ENCODE measurements at regions not wholly inside any gene's neighbourhood (a gene's known extent, or its start where the extent isn't known, plus 50 kb on each side); places are given as distances from the start of the nearest gene placed in this dataset.

- Histone ChIP-seq H3K4me1 (ENCODE audit: insufficient read depth, low read length) (no peaks in the 10 kb centered on the region), H2AFZ (ENCODE audit: low read depth, low read length) (no peak overlapping the region), H3K4me2 (ENCODE audit: insufficient read depth, low read length) (no peak overlapping the region), H3K36me3 (ENCODE audit: insufficient read depth, low read length) (no peaks in the 10 kb centered on the region), H3K79me2 (ENCODE audit: insufficient read depth, low read length) (no peaks in the 10 kb centered on the region), H3K27me3 (ENCODE audit: insufficient read depth, low read length, poor library complexity) (no peaks in the 10 kb centered on the region), H3K9ac (ENCODE audit: low read depth, low read length) (no peak overlapping the region), H4K20me1 (ENCODE audit: insufficient read depth, low read length) (no peaks in the 10 kb centered on the region), H3K9me3 (ENCODE audit: insufficient read depth, low read length, severe bottlenecking) (no peaks in the 10 kb centered on the region), H3K27ac (ENCODE audit: low read length) (no peak overlapping the region), H3K4me3 (ENCODE audit: low read depth in 1 of 2, low read length in 2 of 2) (no peak overlapping the region)
- no peak for DNase-seq
- no peak for ATAC-seq (ENCODE audit: insufficient read depth, low read depth)
- TF ChIP-seq EZH2 (IDR thresholded peaks at IDR 0.05; ENCODE audit: borderline replicate concordance, low read depth, low read length, severe bottlenecking), result no peak
- TF ChIP-seq, protein P1, sequence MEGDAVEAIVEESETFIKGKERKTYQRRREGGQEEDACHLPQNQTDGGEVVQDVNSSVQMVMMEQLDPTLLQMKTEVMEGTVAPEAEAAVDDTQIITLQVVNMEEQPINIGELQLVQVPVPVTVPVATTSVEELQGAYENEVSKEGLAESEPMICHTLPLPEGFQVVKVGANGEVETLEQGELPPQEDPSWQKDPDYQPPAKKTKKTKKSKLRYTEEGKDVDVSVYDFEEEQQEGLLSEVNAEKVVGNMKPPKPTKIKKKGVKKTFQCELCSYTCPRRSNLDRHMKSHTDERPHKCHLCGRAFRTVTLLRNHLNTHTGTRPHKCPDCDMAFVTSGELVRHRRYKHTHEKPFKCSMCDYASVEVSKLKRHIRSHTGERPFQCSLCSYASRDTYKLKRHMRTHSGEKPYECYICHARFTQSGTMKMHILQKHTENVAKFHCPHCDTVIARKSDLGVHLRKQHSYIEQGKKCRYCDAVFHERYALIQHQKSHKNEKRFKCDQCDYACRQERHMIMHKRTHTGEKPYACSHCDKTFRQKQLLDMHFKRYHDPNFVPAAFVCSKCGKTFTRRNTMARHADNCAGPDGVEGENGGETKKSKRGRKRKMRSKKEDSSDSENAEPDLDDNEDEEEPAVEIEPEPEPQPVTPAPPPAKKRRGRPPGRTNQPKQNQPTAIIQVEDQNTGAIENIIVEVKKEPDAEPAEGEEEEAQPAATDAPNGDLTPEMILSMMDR (IDR thresholded peaks at IDR 0.05; ENCODE audit: borderline replicate concordance, extremely low read depth, low read length, poor library complexity, severe bottlenecking), result no peak
Observed at GRCh38 chr7:42479816-42480633, 243.0 kb upstream of the GLI3 start.

- no peak overlapping the region for H3K4me2 ChIP-seq (ENCODE audit: insufficient read depth, low read length)
- DNase-seq (no peak), ATAC-seq (ENCODE audit: insufficient read depth, low read depth) (no peak)
- no peaks in the 10 kb centered on the region for H3K36me3 ChIP-seq (ENCODE audit: insufficient read depth, low read length)
- no peak overlapping the region for H3K9ac ChIP-seq (ENCODE audit: low read depth, low read length)
- H3K27me3 ChIP-seq (ENCODE audit: insufficient read depth, low read length, poor library complexity), result no peaks in the 10 kb centered on the region
- no peak overlapping the region for H3K4me3 ChIP-seq (ENCODE audit: low read depth in 1 of 2, low read length in 2 of 2)
- no peaks in the 10 kb centered on the region for H3K79me2 ChIP-seq (ENCODE audit: insufficient read depth, low read length)
- no peaks in the 10 kb centered on the region for H3K4me1 ChIP-seq (ENCODE audit: insufficient read depth, low read length)
- H3K9me3 ChIP-seq (ENCODE audit: insufficient read depth, low read length, severe bottlenecking), result no peaks in the 10 kb centered on the region
- no peak for TF ChIP-seq EZH2 (IDR thresholded peaks at IDR 0.05; ENCODE audit: borderline replicate concordance, low read depth, low read length, severe bottlenecking)
- TF ChIP-seq, protein P1 (IDR thresholded peaks at IDR 0.05; ENCODE audit: borderline replicate concordance, extremely low read depth, low read length, poor library complexity, severe bottlenecking), result no peak
- H3K27ac ChIP-seq (ENCODE audit: low read length), result no peak overlapping the region
- H2AFZ ChIP-seq (ENCODE audit: low read depth, low read length), result no peak overlapping the region
- H4K20me1 ChIP-seq (ENCODE audit: insufficient read depth, low read length), result no peaks in the 10 kb centered on the region
Observed at GRCh38 chr7:42479452-42479815, 242.4 kb upstream of the GLI3 start.

DNA sequence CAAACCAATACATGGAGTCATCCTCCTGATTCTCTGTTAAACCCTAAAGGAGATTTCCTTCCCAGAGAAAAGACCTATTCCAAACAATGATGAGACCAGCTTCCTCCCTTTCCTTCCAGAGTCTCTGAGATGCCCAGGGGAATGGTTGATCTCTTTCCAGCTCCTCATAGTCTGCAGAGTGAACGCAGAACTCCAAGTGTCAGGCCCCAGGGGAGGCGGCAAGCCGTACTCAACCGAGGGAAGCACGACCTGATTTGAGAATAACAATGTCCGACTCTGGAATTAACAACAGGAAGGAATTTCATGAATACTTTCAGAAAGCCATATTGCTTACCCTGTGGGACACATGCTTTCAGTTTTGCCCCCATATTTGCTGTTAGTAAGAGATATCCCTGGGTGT, 241.7 kb upstream of the GLI3 start:
- H2AFZ ChIP-seq (ENCODE audit: low read depth, low read length), result no peak overlapping the region
- no peaks in the 10 kb centered on the region for H4K20me1 ChIP-seq (ENCODE audit: insufficient read depth, low read length)
- no peak overlapping the region for H3K4me2 ChIP-seq (ENCODE audit: insufficient read depth, low read length)
- TF ChIP-seq, protein P1 (IDR thresholded peaks at IDR 0.05; ENCODE audit: borderline replicate concordance, extremely low read depth, low read length, poor library complexity, severe bottlenecking), result no peak
- TF ChIP-seq EZH2 (IDR thresholded peaks at IDR 0.05; ENCODE audit: borderline replicate concordance, low read depth, low read length, severe bottlenecking), result no peak
- H3K9me3 ChIP-seq (ENCODE audit: insufficient read depth, low read length, severe bottlenecking), result no peaks in the 10 kb centered on the region
- no peak overlapping the region for H3K27ac ChIP-seq (ENCODE audit: low read length)
- no peaks in the 10 kb centered on the region for H3K36me3 ChIP-seq (ENCODE audit: insufficient read depth, low read length)
- no peak overlapping the region for H3K4me3 ChIP-seq (ENCODE audit: low read depth in 1 of 2, low read length in 2 of 2)
- no peak overlapping the region for H3K9ac ChIP-seq (ENCODE audit: low read depth, low read length)
- no peaks in the 10 kb centered on the region for H3K79me2 ChIP-seq (ENCODE audit: insufficient read depth, low read length)
- no peaks in the 10 kb centered on the region for H3K27me3 ChIP-seq (ENCODE audit: insufficient read depth, low read length, poor library complexity)
- DNase-seq (no peak), ATAC-seq (ENCODE audit: insufficient read depth, low read depth) (no peak)
- no peaks in the 10 kb centered on the region for H3K4me1 ChIP-seq (ENCODE audit: insufficient read depth, low read length)

All from DND-41 (cell line).